ENCODE measurements at regions not wholly inside any gene's neighbourhood (a gene's known extent, or its start where the extent isn't known, plus 50 kb on each side); places are given as distances from the start of the nearest gene placed in this dataset.
"Not testable (repeated sequence)": the region's sequence is repeated elsewhere in the genome, so short reads cannot be mapped to it uniquely, and the experiment has no call there.

DNA sequence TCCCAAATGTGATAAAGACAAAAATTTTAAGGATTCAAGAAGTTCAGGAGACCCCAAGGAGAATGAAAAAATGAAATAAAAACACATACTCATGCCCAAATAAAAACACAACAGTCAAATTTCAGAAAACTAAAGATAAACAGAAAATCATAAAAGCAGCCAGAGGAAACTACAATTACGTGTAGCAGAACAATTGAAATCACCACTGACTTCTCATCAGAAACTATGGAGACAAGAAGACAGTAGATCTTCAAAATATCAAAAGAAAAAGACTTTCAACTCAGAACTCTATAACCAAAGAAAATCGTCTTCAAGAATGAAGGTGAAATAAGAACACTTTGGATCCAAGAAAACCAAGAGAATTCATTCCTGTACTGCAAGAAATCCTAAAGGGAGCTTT lies 54.9 kb downstream of the DIO3 start:
- DNase-seq (ENCODE audit: low spot score) (no peak), FAIRE-seq (no peak)

DNA sequence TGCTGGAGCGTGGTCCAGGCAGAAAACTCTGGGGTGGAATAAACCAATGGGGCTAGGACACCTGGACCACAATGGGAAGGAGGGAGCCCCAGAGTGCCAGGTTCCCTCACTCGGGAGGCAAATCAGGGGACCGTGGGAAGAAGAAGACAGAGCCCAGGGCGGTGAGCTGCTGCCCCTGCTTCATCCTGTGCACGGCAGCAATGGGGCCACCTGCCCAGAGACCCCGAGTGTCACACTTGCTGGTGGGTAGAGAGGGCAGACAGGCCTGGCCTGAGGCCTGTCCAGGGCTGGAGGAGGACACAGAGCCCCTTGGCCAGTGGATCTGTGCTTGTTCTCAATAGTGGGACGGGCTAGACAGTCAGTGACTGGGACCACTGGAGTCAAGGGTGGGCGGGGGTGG lies 58.2 kb downstream of the DIO3 start:
- FAIRE-seq (no peak), DNase-seq (ENCODE audit: low spot score) (no peak)

DNA sequence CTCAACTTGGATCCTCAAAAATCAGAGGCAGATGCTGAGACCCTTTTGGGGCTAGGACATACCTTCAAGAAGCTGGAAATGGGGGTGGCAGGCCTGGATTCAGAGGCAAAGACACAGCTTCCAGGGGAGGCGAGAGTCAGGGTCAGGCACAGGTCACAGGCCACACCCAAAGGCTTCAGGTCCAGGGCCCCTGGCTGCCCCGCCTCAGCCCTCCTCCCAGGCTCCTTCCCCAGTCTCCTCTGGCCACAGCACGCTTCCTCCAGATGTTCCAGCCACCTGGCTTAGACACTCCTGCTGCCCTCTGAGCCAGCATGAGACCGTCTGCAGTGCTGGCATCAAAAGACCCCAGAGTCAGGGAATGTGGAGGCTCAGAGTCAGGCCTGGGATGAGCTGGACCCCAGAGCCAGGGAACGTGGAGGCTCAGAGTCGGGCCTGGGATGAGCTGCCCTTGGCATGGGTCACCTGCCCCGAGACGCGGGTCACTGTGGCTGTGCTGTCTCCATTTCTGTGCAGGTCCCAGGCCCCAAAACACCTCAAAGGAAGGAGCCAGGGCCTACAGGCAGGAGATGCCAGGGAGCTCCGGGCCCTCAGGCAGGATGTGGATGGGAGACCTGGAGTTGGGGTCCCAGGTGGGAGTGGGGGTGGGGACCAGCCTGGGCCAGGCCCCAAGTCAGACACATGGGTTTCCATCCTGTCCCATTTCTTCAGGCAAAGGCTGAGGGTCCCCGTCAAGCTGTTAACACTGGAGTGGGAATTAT lies 58.9 kb downstream of the DIO3 start:
- DNase-seq (ENCODE audit: low spot score) (no peak), FAIRE-seq (no peak)

DNA sequence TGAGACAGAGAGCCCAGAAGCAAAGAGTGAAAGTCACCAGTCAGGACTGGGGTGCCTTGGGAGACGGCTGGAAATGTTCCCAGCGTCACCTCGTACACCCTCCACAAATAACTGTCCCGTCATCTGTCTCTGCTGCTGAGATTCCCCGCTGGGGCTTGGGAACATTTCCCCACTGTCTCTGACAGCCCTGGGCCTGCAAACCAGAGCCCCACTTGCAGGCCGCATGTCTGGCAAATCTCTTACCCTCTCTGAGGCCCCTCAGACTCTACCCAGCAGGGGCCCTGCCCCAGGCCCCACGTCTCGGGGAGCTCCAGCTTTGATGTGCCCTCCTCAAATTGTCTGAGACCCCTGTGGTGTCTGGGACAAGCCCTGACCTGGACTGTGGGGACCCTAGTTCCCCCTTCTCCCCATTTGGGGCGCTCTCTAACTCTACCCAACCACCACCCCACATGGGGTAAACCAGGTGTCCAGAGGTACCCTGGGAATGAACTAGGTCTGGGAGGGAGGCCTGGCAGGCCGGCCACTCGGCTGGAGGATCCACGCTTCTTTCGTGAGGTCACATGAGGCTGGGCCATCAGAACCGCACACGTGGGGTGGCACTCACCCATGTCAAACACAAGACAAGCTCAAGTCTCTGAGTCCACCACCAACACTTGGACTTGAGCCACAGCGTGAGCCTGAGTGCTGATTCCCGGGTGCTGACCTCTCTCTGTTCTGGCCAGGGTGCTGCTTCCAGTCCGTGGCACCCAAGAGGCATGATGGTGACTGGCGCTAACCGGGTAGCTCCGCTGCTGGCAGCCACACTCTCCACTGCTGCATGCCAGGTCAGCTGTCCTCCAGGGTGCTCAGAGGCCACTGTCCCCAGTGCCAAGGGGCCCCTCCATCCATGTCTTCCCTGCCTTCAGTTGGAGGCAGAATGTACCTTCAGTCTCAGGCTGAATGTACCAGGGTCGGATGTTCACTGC lies 59.8 kb downstream of the DIO3 start:
- FAIRE-seq: no peak
- no peak for DNase-seq (ENCODE audit: low spot score)

DNA sequence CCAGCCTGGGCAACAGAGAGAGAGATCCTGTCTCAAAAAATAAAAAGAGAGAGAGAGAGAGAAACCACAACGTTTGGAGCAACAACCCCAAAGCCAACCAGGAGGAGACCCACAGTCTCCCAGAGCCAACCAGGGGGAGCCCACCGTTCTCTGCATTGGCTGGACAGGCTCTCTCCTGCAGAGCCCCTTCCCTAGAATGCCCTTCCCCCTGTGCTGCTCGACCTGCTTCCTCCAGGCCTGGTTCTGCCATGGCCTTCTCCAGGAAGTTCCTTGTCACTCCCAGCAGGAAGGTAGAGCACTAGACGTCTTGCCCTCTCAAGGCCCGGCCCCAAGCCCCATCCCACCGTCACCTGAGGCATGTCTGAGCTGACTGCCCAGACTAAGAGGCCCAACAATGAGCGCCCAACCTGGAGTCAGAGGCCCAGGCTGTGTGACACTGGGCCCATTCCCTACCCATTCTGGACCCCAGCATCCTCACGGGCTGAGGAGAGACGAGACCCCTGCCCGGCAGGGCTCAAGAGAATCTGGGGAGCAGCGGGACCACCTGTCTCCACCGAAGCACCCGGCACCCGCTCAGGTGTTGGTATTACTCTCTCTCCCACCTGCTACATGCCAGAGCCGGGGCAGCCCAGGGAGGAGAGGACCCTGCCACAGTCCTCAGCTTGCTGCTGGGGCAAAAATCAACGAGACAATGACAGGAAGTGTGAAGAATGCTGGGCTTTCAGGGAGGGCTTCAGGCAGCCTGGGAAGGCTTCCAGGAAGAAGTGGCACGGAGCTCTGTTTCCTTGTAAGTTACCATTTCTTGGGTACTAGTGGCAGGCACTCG lies 61.2 kb downstream of the DIO3 start:
- DNase-seq (ENCODE audit: low spot score) (no peak), FAIRE-seq (no peak)

DNA sequence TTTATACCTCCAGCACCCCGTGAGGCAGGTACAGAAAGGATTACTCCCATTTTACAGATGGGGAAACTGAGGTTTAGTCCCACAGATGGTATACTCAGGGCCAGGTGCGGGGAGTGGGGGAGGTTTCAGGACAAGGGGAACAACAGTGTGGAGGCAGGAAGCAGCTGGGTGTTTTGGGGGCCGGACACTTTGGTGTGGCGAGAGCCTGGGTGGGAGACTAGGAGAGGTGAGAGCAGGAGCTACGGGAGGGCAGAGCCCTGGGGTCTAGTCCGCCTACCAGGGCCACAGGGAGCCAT lies 61.7 kb downstream of the DIO3 start:
- DNase-seq (ENCODE audit: low spot score) (no peak), FAIRE-seq (no peak)

DNA sequence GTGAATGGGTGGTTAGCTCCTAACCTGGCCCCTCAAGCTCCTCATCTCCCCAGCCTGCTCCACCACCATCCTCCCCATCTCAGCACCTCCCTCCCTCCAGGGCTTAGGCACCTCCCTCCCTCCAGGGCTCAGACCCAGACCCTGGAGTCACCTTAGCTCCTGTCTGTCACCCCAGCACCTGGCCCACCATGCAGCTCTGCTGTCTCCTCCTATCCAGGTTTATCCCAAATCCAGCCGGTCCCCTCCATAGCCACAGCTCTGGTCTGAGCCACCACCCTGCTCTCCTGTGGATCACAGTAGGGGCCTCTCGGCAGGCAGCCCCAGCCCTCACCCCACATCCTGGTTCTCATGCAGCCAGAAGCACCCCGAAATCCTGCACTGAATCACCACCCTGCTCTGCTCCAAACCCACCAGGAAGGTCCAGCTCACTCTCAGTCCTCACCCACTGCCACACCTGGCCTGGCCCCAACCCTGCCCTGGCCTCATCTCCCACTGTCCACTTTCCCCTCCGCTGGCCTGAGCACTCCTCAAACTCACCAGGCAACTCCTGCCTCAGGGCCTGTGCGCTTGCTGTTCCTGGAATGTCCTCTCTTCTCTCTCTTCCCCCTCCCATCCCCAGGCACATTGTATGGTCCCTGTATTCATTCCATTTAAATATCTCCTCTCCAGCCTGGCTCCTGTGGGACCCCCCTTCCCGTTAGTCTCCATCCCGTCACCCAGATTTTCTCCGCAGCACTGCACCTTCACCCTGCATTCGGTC lies 62.6 kb downstream of the DIO3 start:
- no peak for FAIRE-seq
- DNase-seq (ENCODE audit: low spot score): no peak

DNA sequence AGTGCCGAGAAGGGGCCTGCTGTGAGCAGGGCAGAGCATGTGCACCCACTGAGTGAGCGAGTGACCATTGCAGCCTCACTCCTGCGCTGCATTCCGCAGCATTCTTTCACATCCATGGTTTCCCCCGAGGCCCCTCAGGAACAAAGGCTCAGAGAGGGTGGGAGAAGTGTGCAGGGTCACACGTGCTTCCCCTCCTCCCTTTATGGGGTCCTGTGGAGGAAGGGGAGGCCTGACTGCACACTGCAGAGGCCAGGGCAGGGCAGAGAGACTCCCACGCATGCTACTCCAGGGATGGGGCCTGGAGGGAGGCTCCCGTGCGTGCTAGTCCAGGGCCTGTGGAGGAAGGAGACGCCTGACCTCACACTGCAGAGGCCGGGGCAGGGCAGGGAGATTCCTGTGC lies 63.2 kb downstream of the DIO3 start:
- DNase-seq (ENCODE audit: low spot score) (no peak), FAIRE-seq (no peak)

DNA sequence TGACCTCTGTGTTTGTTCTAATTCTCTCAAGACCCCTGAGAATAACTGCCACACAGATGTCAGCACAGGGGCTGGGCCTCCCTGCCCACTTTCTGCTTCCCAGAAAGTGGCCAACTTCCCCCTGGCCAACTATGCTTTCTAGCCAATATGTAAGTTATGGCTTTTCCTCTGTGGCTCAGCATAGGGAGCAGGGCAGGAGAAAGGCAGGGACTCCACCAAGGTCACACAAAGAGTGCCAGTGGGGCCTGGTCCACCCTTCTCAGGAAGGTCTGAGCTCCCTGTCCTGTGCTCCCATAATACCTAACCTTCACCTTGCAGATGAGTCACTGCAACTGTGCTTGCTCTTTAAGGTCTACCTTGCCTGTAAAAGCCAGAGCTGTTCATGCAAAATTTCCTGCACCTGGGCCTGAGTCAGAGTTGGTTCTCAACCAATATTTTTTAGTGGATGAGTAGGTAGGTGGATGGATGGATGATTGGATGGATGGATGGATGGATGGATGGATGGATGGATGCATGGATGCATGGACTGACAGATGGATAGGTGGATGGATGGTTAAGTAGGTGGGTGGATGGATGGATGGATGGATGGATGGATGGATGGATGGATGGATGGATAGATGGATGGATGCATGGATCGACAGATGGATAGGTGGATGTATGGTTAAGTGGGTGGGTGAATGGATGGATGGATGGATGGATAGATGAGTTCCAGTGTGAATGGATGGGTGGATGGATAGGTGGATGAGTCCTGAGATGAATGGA lies 64.2 kb downstream of the DIO3 start:
- FAIRE-seq (no peak), DNase-seq (ENCODE audit: low spot score) (no peak)

DNA sequence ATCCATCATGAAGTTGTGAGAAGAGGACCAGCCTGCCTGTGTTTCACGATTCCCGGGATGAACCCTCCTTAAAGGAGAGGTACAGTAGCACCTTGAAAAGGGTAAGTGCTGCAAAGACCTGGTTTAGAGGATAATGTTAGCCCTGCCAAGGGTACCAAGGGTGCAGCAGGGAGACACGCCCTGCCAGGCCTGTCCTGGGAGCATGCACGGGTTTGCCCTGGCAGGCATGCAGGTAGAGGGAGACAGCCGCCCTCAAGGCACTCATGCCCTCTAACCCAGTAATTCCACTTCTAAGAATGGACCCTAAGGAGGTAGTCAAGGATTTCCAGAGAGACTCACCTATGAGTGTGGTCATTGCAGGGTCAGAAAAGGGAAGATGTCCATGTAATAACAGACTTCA lies 65.0 kb downstream of the DIO3 start:
- no peak for DNase-seq (ENCODE audit: low spot score)
- FAIRE-seq: no peak

DNA sequence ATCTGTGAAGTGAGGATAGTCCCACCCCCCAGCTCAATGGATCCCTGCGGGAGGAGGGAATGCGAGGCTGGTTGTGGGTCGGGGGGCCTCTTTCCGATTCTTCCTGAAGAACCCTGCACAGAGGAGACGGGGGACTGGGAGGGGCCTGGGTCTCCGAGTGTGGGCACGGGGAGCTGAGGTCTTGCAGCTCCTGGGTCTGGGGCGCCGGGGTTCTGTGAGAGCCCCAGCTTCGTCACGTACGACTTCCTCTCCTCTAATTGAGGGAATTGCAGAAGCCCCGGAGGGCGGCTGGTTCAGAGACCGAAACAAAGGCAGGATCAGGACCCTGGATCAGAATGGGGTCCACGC lies 66.6 kb downstream of the DIO3 start:
- FAIRE-seq (no peak), DNase-seq (ENCODE audit: low spot score) (no peak)

DNA sequence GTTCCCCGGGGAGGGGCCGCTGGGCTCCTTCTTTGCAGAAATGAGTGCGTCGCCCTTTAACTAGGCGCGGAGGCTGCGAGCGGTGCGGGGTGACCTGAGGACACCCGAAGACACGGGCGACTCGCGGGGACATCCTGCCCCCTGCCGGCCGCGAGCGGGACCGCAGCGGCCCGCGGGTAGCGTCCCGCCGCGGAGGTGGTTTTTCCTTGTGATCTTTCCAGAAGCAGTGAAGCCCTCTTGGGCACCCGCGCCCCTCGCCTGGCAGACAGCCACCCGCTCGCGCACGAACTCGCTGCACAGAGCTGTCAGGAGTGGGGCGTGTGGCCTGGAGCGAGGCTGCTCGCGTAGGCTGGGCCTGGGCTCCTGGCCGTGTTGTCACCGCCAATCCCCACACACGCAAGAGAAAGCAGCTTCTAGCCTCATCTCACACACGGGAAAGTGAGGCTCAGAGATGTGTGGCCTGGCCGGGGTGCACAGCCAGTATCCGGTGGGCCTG lies 67.2 kb downstream of the DIO3 start:
- DNase-seq (ENCODE audit: low spot score) (peak; percentile 10), FAIRE-seq (no peak)

DNA sequence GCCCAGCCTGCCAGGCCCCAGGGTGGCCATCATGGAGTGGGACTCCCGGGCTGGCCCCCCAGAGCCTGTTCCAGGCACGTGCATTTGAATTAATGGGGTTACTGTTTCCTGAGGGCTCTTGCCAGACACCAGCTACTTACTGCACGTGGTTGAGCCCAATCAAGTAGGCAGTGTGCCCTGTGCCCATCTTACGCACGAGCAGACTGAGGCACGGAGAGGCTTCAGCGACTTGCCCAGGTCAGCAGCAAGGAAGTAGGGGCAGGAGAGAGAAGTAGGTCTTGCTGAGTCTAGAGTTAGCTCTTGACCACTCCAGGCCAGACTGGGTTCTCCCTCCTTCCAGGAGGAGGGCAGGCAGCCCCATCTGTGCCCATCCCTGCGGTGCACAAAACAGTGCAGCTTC lies 67.7 kb downstream of the DIO3 start:
- no peak for DNase-seq (ENCODE audit: low spot score)
- no peak for FAIRE-seq

DNA sequence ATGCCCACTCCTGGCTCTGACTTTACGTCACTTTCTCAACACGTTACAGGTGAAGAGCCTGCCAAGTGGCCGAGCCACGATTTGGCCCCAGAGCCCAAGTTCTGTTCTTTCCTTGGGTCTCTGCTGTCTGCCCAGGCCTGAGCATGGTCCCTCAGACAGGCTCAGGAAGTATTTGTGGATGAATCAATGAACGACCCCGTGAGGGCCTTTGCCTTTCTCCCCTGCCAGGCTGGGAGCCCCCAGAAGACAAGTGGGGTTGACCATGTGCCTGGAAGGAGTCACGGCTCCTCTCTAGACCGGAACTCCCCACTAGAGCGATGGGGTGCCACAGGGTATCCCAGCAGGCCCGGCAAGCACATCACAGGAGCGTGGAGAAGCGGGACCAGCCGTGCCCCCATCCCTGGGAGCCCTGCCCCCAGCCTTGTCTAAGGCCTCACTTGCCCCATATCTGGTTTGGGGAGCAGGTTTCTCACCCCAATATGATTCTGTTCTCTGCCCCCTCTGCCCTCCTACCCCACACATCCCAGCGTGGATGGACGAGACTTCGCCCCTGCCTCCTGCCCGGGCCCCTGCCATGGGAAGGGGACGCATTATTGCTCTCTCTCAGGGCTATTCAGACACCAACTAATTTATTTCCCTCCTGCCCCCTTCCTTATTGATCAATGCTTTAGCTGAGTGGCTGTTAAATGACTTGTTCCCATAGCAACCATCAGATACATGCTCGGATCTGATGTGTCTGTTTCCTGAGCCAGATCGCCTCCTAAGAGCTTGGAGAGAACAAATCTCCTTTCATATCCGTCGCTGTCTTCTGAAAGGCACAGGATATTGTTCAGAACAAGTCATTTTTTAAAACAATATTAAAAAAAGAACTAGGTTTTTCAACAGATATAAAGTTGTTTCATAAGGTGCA lies 69.0 kb downstream of the DIO3 start:
- DNase-seq (ENCODE audit: low spot score): no peak
- FAIRE-seq: no peak

DNA sequence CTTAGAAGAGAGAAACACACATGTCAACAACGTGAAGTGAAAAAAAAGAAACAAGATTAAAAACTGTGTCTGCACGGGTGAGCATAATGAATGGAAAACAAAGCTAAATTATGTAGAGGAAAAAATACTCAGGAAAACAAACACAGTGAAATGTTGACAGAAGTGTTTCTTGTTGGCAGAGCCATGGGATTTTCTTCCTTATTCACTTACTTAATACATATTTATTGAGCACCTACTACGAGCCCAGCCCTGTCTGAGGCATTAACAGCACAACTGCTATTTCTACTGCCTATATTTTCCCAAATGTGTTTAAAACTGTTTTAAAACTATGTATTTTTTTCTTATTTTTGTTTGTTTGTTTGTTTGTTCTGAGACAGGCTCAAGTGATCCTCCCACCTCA lies 69.9 kb downstream of the DIO3 start:
- FAIRE-seq (no peak), DNase-seq (ENCODE audit: low spot score) (no peak)

DNA sequence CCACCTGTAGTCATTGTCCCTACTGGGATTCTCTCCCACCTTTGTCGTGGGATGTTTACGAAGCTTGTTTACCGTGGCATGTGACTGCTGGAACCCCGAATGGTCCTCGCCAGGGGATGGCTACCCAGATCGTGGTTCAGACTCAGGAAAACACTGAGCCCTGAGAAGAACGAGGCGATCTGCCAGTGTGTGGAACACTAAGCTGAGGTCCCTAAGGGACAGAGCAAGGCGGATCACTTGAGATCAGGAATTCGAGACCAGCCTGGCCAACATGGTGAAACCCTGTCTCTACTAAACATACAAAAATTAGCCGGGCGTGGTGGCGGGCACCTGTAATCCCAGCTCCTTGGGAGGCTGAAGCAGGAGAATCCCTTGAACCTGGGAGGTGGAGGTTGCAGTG lies 70.7 kb downstream of the DIO3 start:
- DNase-seq (ENCODE audit: low spot score); FAIRE-seq: not testable (repeated sequence)

DNA sequence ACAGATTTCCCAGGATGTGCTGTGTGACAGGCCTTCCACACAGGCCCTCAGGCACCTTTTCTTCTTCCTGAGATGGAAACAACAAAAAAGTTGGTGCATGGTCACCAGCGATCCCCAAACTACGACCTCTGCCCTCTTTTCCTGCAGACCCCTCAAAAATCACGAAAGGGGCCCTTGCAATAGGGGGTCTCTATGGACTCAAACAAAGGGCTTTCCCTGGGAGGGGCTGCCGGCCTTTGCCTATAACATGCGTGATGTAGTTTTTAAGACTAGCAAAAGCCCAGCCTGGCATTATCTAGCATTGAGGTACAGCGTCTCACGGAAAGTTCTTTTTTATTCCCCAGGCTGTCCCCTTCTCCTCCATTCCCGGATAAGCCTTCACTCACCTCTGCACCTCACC lies 71.2 kb downstream of the DIO3 start:
- FAIRE-seq (no peak), DNase-seq (ENCODE audit: low spot score) (no peak)

DNA sequence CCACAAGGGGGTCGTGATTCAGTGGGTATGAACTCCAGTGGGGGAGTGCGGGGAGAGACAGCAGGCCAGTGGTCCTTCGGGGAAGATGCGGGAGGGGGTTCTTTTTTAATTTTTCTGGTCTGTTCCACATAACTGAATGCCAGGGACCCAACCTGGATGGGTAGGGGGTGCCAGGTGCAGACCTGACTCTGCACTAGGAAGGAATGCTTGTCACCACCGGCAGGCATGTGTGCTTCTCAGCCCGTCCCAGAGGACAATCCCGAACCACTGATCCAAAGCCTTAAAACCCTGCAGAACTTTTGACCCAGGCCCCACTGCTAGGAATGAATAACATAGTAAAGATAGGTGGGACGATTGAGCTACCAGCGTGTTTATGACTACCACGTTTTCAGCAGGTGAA lies 72.0 kb downstream of the DIO3 start:
- no peak for FAIRE-seq
- no peak for DNase-seq (ENCODE audit: low spot score)

DNA sequence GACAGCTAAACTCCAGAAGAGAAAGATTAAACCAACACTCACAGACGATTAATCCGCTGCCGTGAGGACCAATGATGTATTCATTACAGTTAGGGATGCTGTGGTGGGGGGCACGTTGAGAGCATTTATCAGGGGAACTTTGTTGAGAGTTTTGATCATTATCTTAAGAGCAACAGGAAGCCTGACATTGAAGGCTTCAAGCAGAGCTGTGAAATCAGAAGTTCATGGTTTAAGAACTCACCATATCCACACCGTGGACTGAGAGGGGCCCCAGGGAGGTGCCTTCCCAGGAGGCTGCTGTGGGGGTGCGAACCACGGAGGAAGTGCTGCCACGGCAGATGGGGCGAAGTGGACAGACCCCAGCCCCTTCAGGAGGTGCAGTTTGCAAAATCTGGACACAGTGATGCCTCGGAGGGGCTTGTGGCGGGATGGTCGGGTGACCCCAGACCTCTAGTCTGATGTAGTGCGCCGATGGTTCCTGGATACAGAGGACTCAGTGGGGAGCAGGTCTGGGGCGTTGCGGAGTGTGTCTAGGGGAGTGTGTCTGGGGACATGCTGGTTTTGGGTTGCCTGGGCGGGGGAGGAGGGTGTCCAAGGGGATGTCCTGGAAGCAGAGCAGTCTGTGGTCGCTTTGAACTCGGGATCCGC lies 73.0 kb downstream of the DIO3 start:
- DNase-seq (ENCODE audit: low spot score) (no peak), FAIRE-seq (no peak)

All from RCC 7860 (cell line).